SK-N-MC (cell line): ENCODE measurements at regions not wholly inside any gene's neighbourhood (a gene's known extent, or its start where the extent isn't known, plus 50 kb on each side); places are given as distances from the start of the nearest gene placed in this dataset.
"Not testable (repeated sequence)": the region's sequence is repeated elsewhere in the genome, so short reads cannot be mapped to it uniquely, and the experiment has no call there.

Experiments used
- DNase-seq: peaks from one replicate; pipeline ENCODE4 v3.0.0-alpha.2; 2011; ENCODE audit warnings: low read depth, low spot score
- H3K27ac ChIP-seq: fragments of 200-600 bp; sonication (generic); 2 replicates; pipeline ENCODE4 v1.5.1; 2016; ENCODE audit warnings: mixed run types
- H3K36me3 ChIP-seq: fragments of 200-600 bp; sonication (generic); 2 replicates; pipeline ENCODE4 v1.6.1; 2017; ENCODE audit warnings: antibody characterized with exemption, low read length, mixed read lengths; ENCODE audit not compliant: insufficient read depth
- H3K4me3 ChIP-seq: fragments of 200-600 bp; sonication (generic); 2 replicates; pipeline ENCODE4 v1.5.1; 2016
- H3K9ac ChIP-seq: fragments of 200-600 bp; sonication (generic); 2 replicates; pipeline ENCODE4 v1.8.0; 2017; ENCODE audit warnings: mixed run types, mixed read lengths; ENCODE audit not compliant: insufficient read length
- H3K9me3 ChIP-seq: fragments of 200-600 bp; sonication (generic); 2 replicates; pipeline ENCODE4 v1.6.1; 2017; ENCODE audit warnings: low read depth, mild to moderate bottlenecking, antibody characterized with exemption, low read length, moderate library complexity, mixed read lengths
- EZH2 ChIP-seq: fragments of 200-600 bp; sonication (generic); IDR thresholded peaks from one replicate; pipeline ENCODE4 v1.6.1; 2017; ENCODE audit warnings: antibody characterized with exemption
- FOXP2 ChIP-seq: optimal IDR thresholded peaks from 2 replicates; pipeline ENCODE3; 2011; ENCODE audit warnings: mild to moderate bottlenecking, moderate library complexity; ENCODE audit not compliant: insufficient read depth; ENCODE audit errors: extremely low read length, control extremely low read depth
- POLR2AphosphoS5 ChIP-seq: IDR thresholded peaks from 2 replicates; pipeline ENCODE4 v1.6.1; 2012; ENCODE audit warnings: mild to moderate bottlenecking, low read depth, low read length, borderline replicate concordance

GRCh38 chr12:58009405-58010195 is 68.2 kb downstream of the ATP23 start:
- Histone ChIP-seq H3K9me3 (no peaks in the 10 kb centered on the region), H3K9ac (no peak overlapping the region), H3K27ac (peak overlapping the region; percentile 92), H3K36me3 (no peaks in the 10 kb centered on the region), H3K4me3 (peak overlapping the region; percentile 69)
- DNase-seq: peak; percentile 57
- TF ChIP-seq POLR2AphosphoS5: no peak
- no peak for TF ChIP-seq FOXP2
- TF ChIP-seq EZH2: no peak

- no peaks in the 10 kb centered on the region for H3K9me3 ChIP-seq
- H3K9ac ChIP-seq: no peak overlapping the region
- no peak for TF ChIP-seq FOXP2
- no peak for TF ChIP-seq EZH2
- no peak for TF ChIP-seq POLR2AphosphoS5
- no peaks in the 10 kb centered on the region for H3K36me3 ChIP-seq
- H3K4me3 ChIP-seq: no peak overlapping the region
- DNase-seq: no peak
- no peak overlapping the region for H3K27ac ChIP-seq
These were observed 70.3 kb downstream of the ATP23 start for GRCh38 chr12:58011676-58012075.

GRCh38 chr12:58022379-58023020 is 81.1 kb downstream of the ATP23 start:
- not testable (repeated sequence) for H3K36me3 ChIP-seq, DNase-seq, H3K9ac ChIP-seq, H3K9me3 ChIP-seq, H3K27ac ChIP-seq, H3K4me3 ChIP-seq

- Histone ChIP-seq H3K36me3 (no peaks in the 10 kb centered on the region), H3K4me3 (no peak overlapping the region), H3K9me3 (no peaks in the 10 kb centered on the region), H3K27ac (no peak overlapping the region), H3K9ac (no peak overlapping the region)
- DNase-seq: no peak
- TF ChIP-seq FOXP2: no peak
- no peak for TF ChIP-seq EZH2
- TF ChIP-seq POLR2AphosphoS5: no peak
These were observed 84.1 kb downstream of the ATP23 start for GRCh38 chr12:58025431-58025830.

GRCh38 chr12:58026426-58026825 is 85.1 kb downstream of the ATP23 start:
- Histone ChIP-seq H3K36me3 (no peaks in the 10 kb centered on the region), H3K9ac (no peak overlapping the region), H3K9me3 (no peaks in the 10 kb centered on the region), H3K4me3 (no peak overlapping the region), H3K27ac (no peak overlapping the region)
- DNase-seq: no peak
- TF ChIP-seq POLR2AphosphoS5: no peak
- no peak for TF ChIP-seq FOXP2
- TF ChIP-seq EZH2: no peak

GRCh38 chr12:58026897-58027891 is 85.8 kb downstream of the ATP23 start:
- Histone ChIP-seq H3K36me3 (no peaks in the 10 kb centered on the region), H3K4me3 (no peak overlapping the region), H3K27ac (no peak overlapping the region), H3K9me3 (no peaks in the 10 kb centered on the region), H3K9ac (no peak overlapping the region)
- no peak for DNase-seq
- TF ChIP-seq POLR2AphosphoS5 (no peak), EZH2 (no peak), FOXP2 (no peak)

- Histone ChIP-seq H3K9ac (no peak overlapping the region), H3K27ac (no peak overlapping the region), H3K4me3 (no peak overlapping the region), H3K36me3 (no peaks in the 10 kb centered on the region), H3K9me3 (no peaks in the 10 kb centered on the region)
- TF ChIP-seq POLR2AphosphoS5: no peak
- TF ChIP-seq EZH2: no peak
- TF ChIP-seq FOXP2: no peak
- no peak for DNase-seq
These were observed 86.9 kb downstream of the ATP23 start for GRCh38 chr12:58028294-58028693.

- H3K9me3 ChIP-seq: no peaks in the 10 kb centered on the region
- no peak overlapping the region for H3K27ac ChIP-seq
- H3K4me3 ChIP-seq: no peak overlapping the region
- no peak overlapping the region for H3K9ac ChIP-seq
- no peak for DNase-seq
- no peaks in the 10 kb centered on the region for H3K36me3 ChIP-seq
- TF ChIP-seq FOXP2 (no peak), EZH2 (no peak), POLR2AphosphoS5 (no peak)
These were observed 87.9 kb downstream of the ATP23 start for GRCh38 chr12:58029260-58029659.
